ENCODE measurements at regions not wholly inside any gene's neighbourhood (a gene's known extent, or its start where the extent isn't known, plus 50 kb on each side); places are given as distances from the start of the nearest gene placed in this dataset.

GRCh38 chr17:68665373-68665772 is 64.2 kb upstream of the FAM20A start:
- H3K4me3 ChIP-seq (replicated peaks; ENCODE audit: low read depth, low read length), result no peak overlapping the region
- no peak for DNase-seq (ENCODE audit: extremely low read depth, low read depth)
- TF ChIP-seq CTCF (IDR thresholded peaks at IDR 0.05; ENCODE audit: low read depth, low read length, missing control alignments), result no peak

- H3K4me3 ChIP-seq (replicated peaks; ENCODE audit: low read depth, low read length), result no peak overlapping the region
- no peak for DNase-seq (ENCODE audit: extremely low read depth, low read depth)
- TF ChIP-seq CTCF (IDR thresholded peaks at IDR 0.05; ENCODE audit: low read depth, low read length, missing control alignments), result no peak
Observed at GRCh38 chr17:68662479-68662878, 61.3 kb upstream of the FAM20A start.

- no peak for TF ChIP-seq CTCF (IDR thresholded peaks at IDR 0.05; ENCODE audit: low read depth, low read length, missing control alignments)
- no peak for DNase-seq (ENCODE audit: extremely low read depth, low read depth)
- H3K4me3 ChIP-seq (replicated peaks; ENCODE audit: low read depth, low read length), result no peak overlapping the region
Observed at GRCh38 chr17:68662037-68662432, 60.9 kb upstream of the FAM20A start.

- DNase-seq (ENCODE audit: extremely low read depth, low read depth), result no peak
- no peak overlapping the region for H3K4me3 ChIP-seq (replicated peaks; ENCODE audit: low read depth, low read length)
- TF ChIP-seq CTCF (IDR thresholded peaks at IDR 0.05; ENCODE audit: low read depth, low read length, missing control alignments), result no peak
Observed at GRCh38 chr17:68661265-68662036, 60.3 kb upstream of the FAM20A start.

GRCh38 chr17:68660302-68660701 is 59.1 kb upstream of the FAM20A start:
- no peak overlapping the region for H3K4me3 ChIP-seq (replicated peaks; ENCODE audit: low read depth, low read length)
- DNase-seq (ENCODE audit: extremely low read depth, low read depth), result no peak
- TF ChIP-seq CTCF (IDR thresholded peaks at IDR 0.05; ENCODE audit: low read depth, low read length, missing control alignments), result no peak

- TF ChIP-seq CTCF (IDR thresholded peaks at IDR 0.05; ENCODE audit: low read depth, low read length, missing control alignments), result no peak
- DNase-seq (ENCODE audit: extremely low read depth, low read depth), result no peak
- no peak overlapping the region for H3K4me3 ChIP-seq (replicated peaks; ENCODE audit: low read depth, low read length)
Observed at GRCh38 chr17:68658999-68659780, 58.0 kb upstream of the FAM20A start.

Measured in HFF-Myc (cell line).